HG03135 (cell line): ENCODE measurements at regions not wholly inside any gene's neighbourhood (a gene's known extent, or its start where the extent isn't known, plus 50 kb on each side); places are given as distances from the start of the nearest gene placed in this dataset.

Experiments used
- ATAC-seq: cut with Tn5 transposase; IDR thresholded peaks from one replicate; pipeline ENCODE4 v1.9.1; 2021; ENCODE audit warnings: mild to moderate bottlenecking, moderate library complexity; ENCODE audit not compliant: unreplicated experiment

DNA sequence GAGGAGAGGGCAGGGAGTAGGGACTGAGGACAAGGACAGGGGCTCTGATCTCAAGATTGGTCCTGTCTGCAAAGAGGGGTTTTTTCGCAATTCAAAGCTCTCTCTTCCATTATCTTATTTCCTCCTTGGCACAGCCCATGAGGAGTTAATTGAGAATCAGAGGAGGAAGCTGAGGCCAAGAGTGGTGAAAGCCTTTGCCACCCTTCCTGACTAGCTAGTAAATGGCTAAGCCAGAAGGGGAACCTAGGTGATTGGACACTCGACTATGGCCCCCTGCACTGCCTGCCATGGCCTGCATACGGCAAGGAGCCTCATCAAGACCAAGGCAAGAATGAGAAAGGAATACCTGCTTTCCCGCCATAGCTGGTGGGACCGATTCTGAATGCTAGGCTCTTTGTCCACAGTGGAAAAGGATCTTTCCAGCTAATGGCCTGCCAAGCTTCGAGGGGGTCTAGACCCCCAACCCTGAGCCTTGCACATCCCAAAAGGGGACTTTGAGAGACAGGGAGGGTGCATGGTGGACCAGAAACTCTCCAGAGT lies 237.9 kb downstream of the HAUS1 start:
- ATAC-seq: no peak

DNA sequence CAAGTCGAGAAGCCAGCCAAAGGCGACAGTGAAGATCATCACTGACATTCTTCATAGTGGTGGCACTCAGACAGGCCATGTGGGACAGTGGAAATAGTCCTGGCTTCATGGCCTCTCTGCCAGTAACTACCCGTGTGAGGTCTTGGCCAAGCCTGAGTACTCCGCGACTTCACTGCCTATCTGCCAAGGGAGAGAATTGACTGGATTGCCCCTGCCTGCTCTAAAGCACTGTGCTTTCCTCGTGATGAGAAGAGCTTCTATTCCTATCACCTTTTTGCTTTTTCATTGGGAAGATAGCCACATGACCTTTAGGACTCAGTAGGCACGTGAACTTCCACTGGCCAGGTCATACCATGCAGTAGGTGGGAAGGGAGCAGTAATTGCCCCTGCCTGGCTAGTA lies 239.3 kb downstream of the HAUS1 start:
- ATAC-seq: no peak

DNA sequence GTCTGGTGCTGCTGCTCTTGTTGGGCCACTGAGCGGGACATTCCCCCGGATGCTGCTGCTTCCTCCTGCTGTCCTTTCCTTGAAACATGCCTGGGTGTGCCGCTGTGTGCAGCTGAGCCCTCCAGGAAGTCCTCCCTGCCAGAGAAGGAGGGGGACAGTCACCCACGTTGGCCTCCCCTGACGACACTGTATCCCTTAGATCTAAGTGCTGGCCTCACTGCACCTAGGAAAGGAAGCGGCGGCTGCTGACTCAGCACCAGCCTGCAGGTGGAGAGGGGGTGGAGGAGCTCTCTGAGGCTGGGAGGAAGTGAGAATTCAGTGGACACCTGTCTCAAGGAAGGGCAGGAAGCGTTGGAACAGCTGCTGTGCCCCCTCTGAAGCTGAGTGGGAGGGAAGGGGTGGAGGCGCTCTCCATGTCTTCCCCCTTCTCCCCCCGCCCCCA lies 239.8 kb downstream of the HAUS1 start:
- peak; percentile 77 for ATAC-seq

DNA sequence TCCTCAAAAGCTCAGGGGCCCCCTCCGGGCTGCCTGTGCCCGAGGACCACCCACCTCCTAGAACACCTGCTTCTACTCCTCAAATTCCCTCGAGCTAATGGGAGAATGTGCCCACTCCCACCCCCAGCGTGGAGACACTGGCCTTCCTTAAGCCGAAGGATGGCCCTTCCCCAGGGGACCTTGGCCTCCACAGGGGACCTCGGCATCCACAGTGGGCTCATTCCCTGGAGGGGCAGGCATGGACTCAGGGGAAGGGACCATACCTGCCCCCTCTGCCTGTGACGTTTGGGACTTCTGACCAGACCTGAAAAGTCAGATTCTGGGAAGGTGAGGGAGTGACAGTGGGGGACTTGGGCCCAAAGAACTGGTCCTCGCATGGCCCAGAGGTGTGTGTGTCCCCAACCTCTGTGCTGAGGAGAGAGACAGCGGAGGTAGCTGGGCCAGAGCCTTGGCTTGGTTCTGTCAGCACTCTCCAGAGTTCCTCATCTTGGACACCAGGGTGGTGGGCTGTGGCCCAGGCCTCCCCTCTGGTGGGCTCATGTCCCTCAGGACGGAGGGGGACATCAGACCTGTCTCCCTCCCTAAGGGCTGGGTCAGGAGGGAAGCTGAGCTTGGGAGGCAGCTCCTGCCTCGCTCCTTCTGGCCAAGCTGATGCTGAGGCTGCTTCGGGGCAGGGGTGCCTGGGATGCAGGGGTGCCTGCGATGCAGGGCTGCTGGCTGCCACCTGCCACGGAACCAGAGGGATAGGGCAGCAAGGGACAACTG lies 240.4 kb downstream of the HAUS1 start:
- ATAC-seq: no peak

DNA sequence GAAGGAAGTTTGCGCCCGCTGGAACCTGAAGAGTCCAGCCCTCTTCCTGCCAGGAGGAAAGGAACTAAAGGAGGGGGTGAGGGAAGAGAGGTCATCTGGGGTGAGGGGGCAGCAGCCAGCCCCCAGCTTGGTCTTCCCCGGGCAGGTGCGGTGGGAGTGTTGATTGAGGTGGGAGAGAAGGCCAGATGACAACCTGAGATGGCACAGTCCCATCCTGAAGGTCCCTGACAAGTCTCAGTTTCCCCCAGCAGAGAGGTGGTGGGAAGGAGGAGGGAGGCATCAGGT lies 240.9 kb downstream of the HAUS1 start:
- no peak for ATAC-seq

DNA sequence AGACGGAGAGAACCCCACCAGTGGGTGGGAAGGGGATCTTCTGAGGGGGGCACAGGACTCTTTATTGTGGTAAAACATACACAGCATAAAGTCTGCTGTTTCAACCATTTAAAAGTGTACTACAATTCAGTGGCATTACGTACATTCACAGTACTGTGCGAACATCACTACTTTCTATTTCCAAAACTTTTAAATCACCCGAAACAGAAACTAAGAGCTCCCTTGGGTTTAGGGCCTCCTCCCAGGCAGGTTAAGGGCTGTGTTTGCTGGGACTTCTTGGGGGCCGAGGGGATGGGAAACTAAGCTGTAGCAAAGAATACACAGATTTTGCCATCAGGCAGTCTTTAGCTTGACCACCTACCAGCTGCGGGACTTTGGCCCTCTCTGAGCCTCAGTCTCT lies 242.0 kb downstream of the HAUS1 start:
- no peak for ATAC-seq

DNA sequence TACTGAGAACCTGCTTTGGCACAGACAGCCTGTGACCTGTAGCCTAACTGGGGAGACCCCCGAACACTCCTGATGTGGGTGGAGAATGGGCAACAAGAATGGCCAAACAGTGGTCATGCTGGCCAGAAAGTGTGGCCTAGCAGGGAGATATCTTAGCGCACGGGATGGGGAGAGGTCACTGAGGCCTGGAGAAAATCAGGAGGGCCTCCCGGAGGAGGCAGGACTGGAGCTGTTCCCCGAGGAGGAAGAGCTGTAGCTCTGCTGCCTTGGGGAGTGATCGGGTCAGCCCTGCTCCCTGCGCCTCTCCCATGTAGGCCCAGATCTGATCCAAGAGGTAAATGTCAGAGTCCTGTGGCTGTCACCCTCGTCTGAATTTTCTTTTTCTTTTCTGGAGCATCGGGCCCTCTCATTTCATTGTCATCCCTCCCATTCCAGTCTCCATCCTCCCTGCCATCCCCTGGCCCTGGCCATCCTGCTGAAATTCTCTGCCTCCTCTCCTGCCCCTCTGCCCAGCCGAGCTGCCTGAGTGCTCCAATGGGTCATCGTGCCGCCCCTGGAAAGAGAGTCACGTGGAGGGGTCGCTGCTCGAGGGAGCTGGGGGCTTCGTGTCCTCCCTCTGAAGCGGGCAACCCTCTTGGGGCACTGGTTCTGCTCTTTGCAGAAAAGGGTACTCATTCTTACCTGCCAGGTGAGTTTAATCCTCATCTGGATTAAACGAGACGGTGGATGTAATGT lies 242.9 kb downstream of the HAUS1 start:
- ATAC-seq: no peak

DNA sequence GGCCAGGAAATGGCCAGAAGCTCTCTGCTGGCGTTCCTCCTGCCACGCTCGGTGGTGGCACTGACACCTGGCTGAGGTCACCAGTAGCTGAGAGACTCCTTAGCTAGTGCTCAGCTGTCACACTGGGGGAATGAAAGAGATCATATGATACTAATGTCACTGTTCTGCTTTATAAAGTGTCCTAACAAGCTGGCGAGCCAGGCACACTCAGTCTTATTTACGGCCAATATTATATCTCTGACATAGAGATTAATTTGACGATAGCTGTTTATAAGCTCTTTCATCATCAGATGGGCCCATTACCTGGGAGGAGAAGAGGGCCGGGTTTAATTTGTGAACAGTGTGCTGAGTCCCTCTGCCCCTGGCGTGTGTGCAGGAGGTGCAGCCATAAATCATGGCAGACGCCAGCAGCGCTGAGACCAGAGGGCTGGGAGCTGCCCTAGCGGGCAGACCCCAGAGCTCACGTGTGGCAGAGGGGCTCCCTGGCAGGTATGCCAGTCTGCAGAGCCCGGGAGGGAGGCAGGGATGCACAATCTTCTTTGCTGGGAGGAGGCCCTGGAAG lies 246.5 kb downstream of the HAUS1 start:
- ATAC-seq: no peak

DNA sequence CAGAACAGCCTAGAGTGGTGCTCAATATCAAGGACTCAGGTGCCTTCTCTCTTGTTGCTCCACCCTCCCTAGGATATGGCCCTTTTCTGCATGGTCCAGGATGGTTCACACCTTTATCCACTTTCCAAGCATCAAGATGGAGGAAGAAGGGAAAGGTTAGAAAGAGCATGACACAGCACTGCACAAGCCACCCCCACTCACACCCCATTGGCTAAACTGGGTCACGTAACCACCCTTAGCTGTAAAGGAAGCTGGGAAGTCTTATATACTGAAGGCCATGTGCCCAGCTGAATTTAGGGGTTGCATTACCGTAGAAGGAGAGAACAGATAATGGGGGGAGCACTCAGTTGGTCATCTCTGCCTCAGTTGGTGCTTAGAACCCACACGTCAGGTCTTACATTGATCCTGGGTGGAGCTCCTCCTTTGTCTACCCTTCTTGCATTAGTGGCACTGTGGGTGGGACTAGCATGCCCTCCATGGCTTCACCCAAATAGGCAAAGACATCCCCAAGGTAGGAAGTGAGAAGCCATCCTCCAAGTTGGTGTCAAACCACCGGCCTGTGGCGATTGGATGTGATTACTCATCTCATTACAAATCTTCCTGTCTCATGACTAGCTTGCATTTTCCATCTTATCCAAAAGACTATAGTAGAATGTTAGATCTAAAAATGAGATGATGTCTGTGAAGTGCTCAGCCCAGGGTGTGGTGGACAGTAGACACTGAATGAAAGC lies 248.5 kb downstream of the HAUS1 start:
- ATAC-seq: no peak

DNA sequence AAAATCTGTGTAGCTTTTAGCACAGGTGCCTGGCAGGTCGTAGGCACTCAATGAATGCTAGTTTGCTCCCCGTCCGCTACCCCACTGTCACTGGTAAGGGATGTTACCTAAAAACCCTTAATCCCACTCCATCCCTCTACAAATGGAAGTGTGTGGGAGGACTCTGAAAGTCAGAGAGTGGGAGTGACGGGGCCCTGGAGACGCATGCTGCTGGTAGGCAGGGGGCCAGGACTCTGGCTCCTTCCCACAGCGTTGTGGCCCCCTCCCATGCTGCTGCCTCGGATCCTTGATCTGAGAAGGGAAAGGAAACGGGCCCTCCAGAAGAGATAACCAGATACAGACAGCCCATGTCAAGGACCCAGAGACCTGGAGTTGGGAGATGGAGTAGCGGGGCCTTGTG lies 249.3 kb downstream of the HAUS1 start:
- ATAC-seq: no peak

DNA sequence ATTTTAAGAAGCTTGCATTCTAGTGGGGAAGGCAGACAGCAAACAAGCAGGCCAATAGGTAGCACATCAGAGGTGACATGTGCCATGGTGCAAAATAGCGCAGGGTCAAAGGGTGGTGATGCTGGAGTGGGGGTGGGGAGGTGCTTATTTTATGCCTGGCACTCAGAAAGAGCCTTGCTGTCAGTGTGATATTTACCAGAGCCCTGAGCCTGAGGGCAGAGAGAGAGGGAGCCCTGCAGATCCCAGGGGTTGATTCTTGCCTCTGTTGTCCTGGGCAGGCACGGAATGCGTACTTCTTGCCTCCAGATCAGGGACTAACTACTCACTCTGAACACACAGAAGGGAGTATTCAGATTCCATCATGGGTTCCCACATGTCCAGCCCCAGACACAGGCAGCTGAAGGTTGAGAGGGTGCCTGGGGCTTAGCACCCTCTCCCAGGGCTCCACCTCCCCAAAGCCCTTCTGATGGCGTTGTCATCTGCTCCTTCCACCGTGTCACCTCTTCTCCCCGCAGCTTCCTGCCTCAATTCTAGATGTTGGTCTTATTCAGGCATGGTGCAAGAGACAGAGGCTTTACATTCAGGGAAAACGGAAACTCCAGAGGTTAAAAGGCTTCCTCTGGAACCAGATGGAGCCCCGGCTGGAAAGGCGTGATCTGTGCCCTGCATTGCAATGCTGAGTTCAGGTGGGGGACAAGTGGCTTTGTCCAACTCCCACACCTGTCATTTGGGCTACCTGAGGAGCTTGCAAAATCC lies 252.3 kb downstream of the HAUS1 start:
- no peak for ATAC-seq

DNA sequence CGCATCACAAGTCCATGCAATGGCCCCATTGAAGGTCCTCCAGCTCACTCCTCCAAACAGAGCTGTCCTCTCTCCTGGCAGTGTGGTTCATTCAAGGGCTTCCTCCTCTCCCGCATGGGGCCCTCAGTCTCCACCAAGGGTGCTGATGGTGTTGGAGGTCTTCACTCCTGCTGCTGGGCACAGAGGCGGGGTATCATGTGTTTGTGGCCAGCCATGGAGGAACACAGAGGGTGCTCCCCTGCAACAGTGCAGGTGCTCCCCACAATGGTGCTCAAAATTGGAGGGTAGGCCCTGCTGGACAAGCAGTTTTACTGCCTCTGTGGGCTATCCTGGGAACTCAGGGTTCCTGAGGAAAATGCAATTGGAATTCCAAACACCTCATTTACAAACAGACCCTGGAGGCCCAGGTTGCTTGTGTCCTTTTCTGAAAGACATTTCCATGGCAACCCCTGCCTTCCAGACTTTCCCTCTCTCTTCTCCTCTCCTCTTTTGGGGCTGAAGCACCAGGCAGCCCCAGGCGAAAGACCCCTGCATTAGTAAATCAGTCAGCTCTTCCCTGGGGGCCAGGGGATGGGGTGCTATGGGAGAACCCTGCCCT lies 256.0 kb downstream of the HAUS1 start:
- ATAC-seq: no peak

DNA sequence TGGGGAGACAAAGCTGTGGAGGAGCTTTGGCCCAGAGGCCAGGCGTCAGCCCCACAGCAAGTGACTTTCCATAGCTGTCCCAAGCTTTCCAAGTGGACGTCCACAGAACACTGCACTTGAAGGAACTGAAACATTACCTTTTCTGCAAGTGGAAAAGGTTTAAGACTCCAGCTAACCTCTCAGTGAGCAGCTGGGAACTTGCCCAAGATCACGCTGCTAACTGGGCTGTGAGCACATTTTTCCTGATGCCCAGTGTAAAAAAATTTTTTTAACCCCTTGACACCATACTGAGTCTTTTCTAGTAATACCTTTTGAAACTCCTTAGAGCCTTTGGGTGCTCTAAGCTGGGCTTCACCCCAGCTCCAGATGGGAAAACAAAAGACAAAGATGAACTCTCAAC lies 256.7 kb downstream of the HAUS1 start:
- no peak for ATAC-seq

DNA sequence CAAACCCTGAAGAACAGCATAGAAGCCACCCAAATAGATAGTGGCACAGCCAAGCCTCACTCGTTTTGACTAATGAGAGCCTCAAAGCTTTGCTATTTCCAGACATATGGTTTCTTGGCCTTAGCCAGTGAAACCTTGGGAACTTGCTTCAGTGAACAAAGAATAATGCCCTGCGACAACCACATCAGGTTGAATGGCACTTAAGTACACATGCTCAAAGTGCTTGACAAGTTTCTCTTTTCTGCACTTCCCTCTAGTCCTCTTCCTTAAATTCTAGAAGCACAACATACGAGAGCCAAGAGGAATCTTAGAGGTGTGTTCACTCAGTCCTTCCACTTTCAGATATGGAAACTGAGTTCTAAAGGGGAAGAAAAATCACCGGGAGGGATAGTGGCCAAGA lies 258.3 kb downstream of the HAUS1 start:
- no peak for ATAC-seq

DNA sequence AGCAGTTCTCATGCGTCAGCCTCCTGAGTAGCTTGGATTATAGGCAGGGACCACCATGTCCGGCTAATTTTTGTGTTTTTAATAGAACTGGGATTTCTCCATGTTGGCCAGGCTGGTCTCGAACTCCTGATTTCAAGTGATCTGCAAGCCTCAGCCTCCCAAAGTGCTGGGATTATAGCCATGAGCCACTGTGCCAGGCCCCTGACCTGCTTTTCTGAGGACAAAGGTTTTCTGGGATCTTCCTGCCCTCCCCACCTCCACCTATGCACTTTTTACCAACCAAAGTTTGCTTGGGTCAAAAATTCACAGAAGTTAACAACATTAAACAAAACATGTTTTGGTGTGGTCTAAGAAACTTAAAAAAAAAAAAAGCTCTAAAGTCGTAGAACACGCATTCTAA lies 259.9 kb downstream of the HAUS1 start:
- no peak for ATAC-seq

DNA sequence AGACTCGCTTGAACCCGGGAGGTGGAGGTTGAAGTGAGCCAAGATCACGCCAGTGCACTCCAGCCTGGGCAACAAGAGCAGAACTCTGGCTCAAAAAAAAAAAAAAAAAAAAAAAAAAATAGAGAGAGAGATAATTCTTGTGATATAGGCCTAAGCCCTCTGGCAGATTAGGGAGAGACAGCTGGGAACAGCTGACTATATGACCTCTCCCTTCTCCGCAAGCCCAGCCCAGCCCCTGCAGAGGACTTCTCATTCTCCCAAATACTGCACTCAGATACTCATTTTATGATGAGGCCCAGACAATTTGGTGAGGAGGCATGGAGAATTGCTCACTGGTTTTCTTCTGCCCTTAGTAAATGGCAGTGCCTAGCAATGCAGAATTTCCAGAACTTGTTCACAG lies 262.0 kb downstream of the HAUS1 start:
- no peak for ATAC-seq

DNA sequence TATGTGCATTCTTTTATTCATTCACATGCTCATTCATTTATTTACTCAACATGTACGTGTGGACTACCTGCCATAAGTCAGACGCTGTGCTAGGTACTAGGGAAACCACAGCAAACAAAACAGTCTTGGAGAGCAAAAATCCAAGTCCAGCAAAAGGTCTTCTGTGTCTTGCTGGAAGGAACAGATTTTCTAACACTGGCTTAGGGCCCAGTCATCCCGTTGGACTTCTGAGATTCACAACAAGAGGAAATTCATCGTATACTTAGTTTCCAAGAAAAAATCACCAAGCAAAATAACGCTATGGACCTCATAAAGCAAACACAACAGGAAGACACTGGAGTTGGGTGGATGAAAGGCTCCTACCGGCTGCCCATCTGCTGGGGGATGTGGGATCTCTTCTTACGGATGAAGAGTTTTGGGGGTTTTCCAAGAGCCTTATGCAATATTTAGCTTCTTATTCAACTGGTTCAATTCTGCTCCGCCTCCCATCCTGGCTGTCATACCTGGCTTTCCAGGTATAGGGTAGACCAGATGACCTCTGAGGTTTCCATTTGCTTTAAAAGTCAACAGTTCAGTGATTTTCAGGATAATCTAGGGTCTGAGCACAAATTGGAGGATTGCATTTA lies 262.7 kb downstream of the HAUS1 start:
- no peak for ATAC-seq

DNA sequence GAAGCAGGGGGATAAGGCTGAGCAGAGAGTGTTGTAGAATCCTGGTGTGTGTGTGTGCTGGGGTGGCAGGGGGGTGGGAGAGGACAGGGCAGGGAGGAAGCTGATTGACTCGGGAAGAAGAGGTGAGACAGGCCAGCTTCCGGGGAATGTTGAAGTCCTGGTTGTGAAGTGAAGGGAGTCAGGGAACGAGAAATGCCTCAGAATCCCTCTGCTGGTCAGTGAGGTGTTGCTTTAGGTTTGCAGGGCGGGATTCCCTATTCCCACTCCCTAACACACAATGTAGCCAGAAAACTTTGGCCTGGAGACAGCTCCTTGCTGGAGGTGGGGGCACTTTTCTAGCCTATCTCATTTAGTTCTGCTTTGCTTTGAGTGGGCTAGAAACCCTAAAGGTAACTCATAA lies 265.1 kb downstream of the HAUS1 start:
- no peak for ATAC-seq

DNA sequence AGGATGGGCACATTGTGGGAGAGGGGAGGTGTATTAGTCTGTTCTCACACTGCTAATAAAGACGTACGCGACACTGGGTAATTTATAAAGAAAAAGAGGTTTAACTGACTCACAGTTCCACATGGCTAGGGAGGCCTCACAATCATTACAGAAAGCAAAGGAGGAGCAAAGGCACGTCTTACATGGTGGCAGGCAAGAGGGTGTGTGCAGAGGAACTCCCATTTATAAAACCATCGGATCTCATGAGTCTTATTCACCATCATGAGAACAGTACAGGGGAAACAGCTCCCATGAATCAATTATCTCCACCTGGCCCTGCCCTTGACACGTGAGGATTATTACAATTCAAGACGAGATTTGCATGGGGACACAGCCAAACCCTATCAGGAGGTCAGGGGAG lies 266.7 kb downstream of the HAUS1 start:
- no peak for ATAC-seq

DNA sequence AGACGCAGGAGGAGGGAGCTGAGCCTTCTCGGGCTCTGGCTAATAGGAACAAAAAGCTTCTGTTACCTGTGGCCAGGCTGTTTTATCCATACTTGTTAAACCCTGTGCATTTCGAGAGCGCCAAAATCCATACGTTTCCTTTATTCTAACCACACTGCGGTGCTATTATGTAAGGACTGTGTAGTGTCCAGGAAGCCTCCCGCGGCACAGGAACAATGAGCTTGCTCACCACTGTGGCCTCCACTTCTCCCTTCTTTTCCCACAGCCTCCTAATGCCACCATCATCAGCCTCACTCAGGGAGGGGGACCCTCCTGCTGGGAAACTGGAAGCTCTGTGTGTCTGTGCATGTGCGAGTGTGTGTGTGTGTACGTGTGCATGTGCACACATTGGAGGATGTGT lies 268.5 kb downstream of the HAUS1 start:
- no peak for ATAC-seq
